Urinary bladder (tissue), 3 donors: ENCODE measurements at regions not wholly inside any gene's neighbourhood (a gene's known extent, or its start where the extent isn't known, plus 50 kb on each side); places are given as distances from the start of the nearest gene placed in this dataset.
"Not testable (repeated sequence)": the region's sequence is repeated elsewhere in the genome, so short reads cannot be mapped to it uniquely, and the experiment has no call there.

Experiments
- DNase-seq: peaks from one replicate; pipeline ENCODE4 v3.0.0-alpha.2; 2015; ENCODE audit errors: extremely low spot score
- H3K27ac ChIP-seq: one replicate; pipeline ENCODE4 v1.5.1; 2013; ENCODE audit warnings: low read depth, mild to moderate bottlenecking, moderate library complexity
- H3K36me3 ChIP-seq: one replicate; pipeline ENCODE4 v1.6.1; 2013; ENCODE audit warnings: mild to moderate bottlenecking, moderate library complexity; ENCODE audit not compliant: insufficient read depth
- H3K4me1 ChIP-seq: one replicate; pipeline ENCODE4 v1.6.1; 2013; ENCODE audit warnings: mild to moderate bottlenecking, moderate library complexity; ENCODE audit not compliant: insufficient read depth
- H3K4me3 ChIP-seq: one replicate; pipeline ENCODE4 v1.5.1; 2013; ENCODE audit warnings: low read depth, low read length
- WGBS: extraction: QIAGEN DNeasy Blood & Tissue Kit; methylation state at CpG from one replicate; pipeline ENCODE4 v1.1.7; 2013; 5-methylcytosine and 5-hydroxymethylcytosine counted together
- donor health status: healthy with polysubstance abuse.
- donor health status: healthy.

DNA sequence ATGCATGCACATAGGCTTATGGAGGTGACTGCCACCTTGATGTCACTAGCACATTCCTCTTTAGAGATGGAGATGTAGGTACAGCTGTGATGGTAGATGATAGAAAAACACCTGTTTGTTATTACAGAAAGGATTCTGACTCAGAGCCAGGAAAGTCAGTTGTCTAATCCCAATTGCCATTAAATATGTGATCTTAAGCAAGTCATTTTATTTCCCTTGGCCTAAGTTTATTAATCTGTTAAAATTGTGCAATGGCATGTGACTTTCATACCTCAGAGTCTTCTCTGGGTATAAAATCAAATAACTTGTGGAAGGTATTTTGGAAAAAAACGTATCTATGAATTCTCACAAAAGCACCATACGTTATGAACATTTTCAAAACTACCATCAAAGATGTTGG is 123.9 kb upstream of the BET1 start:
- Histone ChIP-seq H3K4me3 (no peak overlapping the region), H3K36me3 (no peaks in the 10 kb centered on the region), H3K4me1 (no peaks in the 10 kb centered on the region), H3K27ac (no peak overlapping the region)
- 71% methylated on average over 2 of the region's 2 CpGs for WGBS
- DNase-seq = no peak

DNA sequence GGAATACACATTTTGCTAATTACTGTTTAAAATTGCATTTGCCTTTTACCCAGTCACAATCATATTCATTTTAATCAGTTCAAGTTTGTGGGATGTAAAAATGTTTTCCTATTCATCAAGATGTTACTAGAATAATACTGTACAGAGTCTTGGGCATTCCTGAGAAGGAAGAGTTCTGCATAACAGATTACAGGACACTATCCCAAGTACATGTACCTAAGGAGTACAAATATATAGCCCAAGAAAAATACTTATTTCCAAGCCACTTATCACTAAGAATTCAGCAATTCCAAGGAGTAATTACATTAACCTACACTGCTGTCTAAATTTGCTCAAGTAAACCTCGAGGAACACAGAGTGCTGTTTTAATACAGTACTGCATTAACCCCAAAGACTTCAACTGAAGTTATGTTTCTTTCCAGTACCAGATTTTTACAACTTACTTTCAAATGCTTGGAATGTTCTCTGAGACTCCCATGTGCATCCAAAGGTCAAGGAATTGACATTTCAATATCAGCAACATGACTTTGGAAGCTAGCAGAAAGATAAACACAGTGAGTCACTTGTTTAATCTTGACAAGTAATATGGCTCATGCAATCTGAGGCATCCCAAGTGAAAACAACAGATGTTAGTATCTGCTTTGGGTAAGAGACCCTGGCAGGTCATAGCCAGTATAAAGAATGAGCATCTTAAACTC is 125.4 kb upstream of the BET1 start:
- WGBS = 20% methylated on average over 1 of the region's 1 CpG
- Histone ChIP-seq H3K27ac (no peak overlapping the region), H3K36me3 (no peaks in the 10 kb centered on the region), H3K4me1 (no peaks in the 10 kb centered on the region), H3K4me3 (no peak overlapping the region)
- peak; percentile 6 for DNase-seq

DNA sequence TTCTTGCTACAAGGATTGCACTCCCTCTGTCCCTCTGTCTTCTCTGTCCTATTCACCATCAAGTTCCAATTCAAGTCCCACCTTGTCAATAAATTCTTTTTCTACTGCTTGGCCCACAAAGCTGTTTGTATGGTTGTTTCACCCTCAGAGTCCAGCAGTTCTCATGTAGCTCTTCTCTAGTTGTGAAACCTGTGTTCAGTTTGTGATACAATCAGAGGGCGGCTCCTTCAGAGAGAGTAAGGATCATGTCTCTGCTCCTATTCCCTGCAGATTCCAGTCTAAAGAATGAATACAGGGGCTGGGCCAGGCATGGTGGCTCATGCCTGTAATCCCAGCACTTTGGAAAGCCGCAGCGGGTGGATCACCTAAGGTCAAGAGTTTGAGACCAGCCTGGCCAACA is 126.6 kb upstream of the BET1 start:
- Histone ChIP-seq H3K4me1 (no peaks in the 10 kb centered on the region), H3K36me3 (no peaks in the 10 kb centered on the region), H3K4me3 (no peak overlapping the region), H3K27ac (no peak overlapping the region)
- WGBS = 97% methylated on average over 3 of the region's 3 CpGs
- DNase-seq = no peak

DNA sequence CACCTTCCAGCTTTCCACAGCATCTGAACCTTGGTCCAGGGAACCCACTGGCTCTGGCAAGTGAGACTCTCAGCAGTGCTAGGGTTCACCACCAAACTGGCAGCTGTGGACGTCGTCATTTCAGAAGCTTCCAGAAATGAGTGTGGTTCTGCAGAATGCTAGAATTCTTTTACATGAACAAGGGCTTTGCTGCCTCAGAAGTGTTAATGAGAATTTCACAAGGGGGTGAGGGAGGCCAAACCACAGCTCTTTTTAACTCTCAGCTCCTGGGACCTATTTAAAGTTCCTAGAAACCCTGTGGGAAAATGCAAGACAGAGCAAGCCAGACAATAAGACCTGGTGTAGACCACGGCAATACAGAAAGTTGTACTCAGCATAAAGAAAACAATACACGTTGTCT is 129.3 kb upstream of the BET1 start:
- Histone ChIP-seq H3K36me3 (no peaks in the 10 kb centered on the region), H3K4me1 (no peaks in the 10 kb centered on the region), H3K27ac (no peak overlapping the region), H3K4me3 (no peak overlapping the region)
- no peak for DNase-seq
- 66% methylated on average over 4 of the region's 4 CpGs for WGBS

DNA sequence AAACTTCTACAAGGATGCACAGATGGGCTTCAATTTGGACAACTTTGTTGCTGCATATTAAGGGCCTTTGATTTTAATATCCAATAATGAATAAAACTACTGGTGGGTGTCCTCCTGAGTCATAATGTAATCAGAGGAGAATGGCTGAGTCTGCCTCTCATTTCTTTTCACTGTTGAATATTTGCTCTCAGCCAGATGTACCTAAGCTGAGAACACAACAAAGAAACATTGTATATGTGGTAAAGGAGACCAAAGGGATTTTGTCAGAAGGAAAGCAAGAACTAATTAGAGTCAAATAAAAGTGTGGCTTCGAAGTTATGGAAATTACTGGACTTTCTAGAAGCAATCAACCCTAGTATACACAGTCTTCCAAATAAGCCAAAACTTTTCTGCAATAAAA is 131.0 kb upstream of the BET1 start:
- Histone ChIP-seq H3K4me1 (no peaks in the 10 kb centered on the region), H3K4me3 (no peak overlapping the region), H3K36me3 (no peaks in the 10 kb centered on the region), H3K27ac (no peak overlapping the region)
- 80% methylated on average over 1 of the region's 1 CpG for WGBS
- no peak for DNase-seq

DNA sequence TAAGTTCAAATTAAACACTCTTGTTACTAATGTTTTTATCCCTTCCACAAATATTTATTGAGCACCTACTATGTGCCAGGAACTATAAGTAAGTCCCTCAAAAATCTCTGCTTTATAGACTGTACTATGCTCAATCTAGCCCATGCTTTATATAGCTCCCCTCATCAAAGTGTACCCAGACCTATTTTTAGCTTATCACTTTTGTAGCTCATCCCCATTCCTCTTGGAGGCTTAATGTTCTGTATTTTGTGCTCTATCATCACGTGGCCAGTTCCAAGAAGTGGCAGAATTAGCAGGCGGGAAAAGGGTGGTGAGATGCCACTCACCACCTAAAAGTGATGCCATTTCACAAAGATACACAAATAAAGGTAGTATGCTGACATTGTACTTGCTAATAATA is 138.1 kb upstream of the BET1 start:
- no peak for DNase-seq
- Histone ChIP-seq H3K36me3 (no peaks in the 10 kb centered on the region), H3K4me1 (no peaks in the 10 kb centered on the region), H3K4me3 (no peak overlapping the region), H3K27ac (no peak overlapping the region)
- WGBS = 63% methylated on average over 2 of the region's 2 CpGs

DNA sequence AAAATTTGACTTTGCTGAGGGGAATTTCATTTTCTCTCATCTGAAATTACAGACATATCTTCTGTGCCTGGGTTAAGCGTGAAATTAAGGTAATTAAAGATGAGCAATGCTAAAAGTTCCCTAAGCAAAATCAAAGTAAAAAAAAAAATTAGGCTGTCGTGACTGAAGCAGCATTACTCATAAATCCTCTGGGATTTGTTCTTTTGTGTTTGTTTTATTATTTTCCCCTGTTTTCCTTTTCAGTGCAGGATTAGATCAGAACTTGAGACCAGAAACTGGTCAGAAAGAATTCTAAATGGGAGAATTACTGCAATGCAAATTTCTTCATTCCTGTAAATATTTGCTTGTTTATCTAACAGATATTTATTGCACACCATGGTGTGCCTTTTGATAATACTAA is 141.4 kb upstream of the BET1 start:
- Histone ChIP-seq H3K4me1 (no peaks in the 10 kb centered on the region), H3K36me3 (no peaks in the 10 kb centered on the region), H3K27ac (no peak overlapping the region), H3K4me3 (no peak overlapping the region)
- WGBS = 54% methylated on average over 2 of the region's 2 CpGs
- no peak for DNase-seq

DNA sequence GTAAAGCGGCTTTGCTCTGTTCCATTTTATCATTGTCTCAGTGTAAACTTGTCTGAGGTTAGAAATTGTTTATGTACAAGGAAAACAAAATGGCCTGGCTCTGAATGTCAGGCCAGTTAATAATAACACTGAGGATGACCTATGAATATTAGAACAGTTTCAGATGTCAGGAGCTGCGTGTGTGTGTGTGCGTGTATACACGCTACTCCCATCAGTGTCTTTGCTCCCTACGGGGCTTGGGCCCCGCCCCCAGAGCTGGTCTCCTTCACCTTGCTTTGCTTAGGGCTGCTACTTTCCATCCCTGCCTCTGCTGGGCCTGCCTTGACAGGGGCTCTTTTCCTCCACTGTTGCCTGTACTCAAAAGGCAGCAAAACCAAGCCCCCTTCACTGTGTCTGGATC is 142.3 kb upstream of the BET1 start:
- no peak overlapping the region for H3K4me3 ChIP-seq
- H3K36me3 ChIP-seq = no peaks in the 10 kb centered on the region
- WGBS = 56% methylated on average over 6 of the region's 6 CpGs
- H3K27ac ChIP-seq = peak overlapping the region; percentile 48
- no peaks in the 10 kb centered on the region for H3K4me1 ChIP-seq
- DNase-seq = no peak

DNA sequence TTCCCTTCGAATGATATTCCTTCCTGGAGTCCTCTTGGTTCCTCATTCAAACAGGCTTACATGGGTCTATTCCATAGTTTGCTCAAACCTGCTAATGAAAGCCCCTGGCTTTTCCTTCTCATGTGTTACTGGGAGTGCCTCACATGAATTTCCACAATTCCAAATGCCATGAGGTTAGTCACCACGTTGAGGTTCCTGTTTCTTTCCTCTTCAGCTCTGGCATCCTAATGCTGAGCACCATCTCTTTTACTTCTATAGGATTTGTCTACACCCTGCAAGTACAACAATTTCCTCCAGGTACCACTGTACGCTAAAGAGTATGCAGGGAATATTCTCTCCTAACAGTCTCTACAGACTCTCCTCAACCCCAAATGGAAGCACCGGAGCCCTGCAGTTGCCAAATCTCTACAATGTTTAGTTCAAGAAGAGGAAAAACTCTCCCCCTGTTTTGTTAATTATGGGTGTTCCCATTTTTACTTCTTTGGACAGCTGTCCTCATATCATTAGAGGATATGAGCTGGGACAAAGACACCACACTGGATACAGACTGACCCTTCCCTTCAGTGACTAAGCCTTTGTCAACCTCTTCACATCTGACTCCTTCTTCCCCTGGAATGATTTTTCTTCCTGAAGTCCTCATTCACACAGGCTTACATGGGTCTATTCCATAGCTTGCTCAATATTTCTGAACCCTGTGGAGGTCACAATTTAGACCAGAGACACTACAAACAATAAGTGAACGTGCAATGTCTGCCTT is 145.8 kb upstream of the BET1 start:
- H3K4me1 ChIP-seq = no peaks in the 10 kb centered on the region
- WGBS = 87% methylated on average over 5 of the region's 5 CpGs

DNA sequence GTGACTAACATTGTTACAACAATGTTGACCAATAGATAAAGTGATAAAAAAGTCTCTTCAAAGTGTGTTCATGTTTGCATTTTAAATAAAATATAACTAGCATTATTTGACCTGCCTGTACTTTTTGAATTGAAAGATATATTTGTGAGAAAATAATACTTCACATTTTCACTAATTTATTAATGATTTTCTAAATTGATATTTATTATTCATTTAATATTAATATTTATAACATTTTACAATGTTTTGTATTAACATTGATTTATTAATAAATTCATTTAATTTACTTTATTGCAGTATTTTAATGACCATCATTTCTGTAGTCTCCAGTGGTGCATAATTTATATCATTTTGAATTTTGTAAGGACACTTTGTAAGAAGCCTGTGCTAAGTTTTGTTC is 150.0 kb upstream of the BET1 start:
- Histone ChIP-seq H3K4me1 (no peaks in the 10 kb centered on the region), H3K36me3 (no peaks in the 10 kb centered on the region), H3K27ac (no peak overlapping the region), H3K4me3 (no peak overlapping the region)
- no peak for DNase-seq

More for the DNA sequence above, 145.8 kb upstream of the BET1 start:
- H3K36me3 ChIP-seq = no peaks in the 10 kb centered on the region
- no peak for DNase-seq
- no peak overlapping the region for H3K27ac ChIP-seq
- H3K4me3 ChIP-seq = no peak overlapping the region

DNA sequence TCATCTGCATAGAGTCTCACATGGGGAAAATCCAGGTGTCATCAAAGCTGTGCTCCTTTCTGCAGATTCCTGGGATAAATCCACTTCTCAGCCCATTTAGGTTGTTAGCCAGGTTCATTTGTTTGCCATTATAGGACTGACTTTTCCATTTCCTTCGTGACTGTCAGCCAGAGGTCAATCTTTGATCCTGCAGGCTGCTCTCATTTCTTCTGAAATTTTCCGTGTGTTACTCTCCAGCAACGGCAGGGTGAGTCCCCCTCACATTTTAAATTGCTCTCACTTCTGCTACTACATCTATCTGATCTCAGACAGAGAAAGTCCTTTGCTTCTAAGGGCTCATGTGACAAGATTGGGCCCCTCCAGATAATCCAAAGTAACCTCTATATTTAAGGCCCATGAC is 150.7 kb upstream of the BET1 start:
- no peak for DNase-seq
- 42% methylated on average over 3 of the region's 3 CpGs for WGBS

DNA sequence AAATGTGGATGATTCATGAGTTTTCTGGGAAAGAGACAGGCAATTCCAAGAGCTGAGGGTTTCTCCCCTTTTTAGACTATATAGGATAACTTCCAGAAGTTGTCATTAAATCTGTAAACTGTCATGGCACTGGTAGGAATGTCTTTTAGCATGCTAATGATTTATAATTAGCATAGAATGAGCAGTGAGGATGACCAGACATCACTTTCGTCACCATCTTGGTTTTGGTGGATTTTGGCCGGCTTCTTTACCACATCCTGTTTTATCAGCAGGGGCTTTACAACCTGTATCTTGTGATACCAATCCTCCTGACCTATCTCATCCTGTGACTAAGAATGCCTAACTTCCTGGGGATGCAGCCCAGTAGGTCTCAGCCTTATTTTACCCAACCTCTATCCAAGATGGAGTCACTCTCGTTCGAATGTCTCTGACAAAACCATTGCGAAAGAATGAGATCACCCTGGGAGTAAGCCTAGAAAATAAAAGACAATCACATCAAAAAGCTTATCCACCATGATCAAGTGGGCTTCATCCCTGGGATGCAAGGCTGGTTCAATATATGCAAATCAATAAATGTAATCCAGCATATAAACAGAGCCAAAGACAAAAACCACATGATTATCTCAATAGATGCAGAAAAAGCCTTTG is 153.6 kb upstream of the BET1 start:
- 72% methylated on average over 5 of the region's 5 CpGs for WGBS
- H3K4me3 ChIP-seq = not testable (repeated sequence)

More for the DNA sequence above, 150.7 kb upstream of the BET1 start:
- no peaks in the 10 kb centered on the region for H3K4me1 ChIP-seq
- no peak overlapping the region for H3K27ac ChIP-seq
- H3K36me3 ChIP-seq = no peaks in the 10 kb centered on the region
- H3K4me3 ChIP-seq = no peak overlapping the region

DNA sequence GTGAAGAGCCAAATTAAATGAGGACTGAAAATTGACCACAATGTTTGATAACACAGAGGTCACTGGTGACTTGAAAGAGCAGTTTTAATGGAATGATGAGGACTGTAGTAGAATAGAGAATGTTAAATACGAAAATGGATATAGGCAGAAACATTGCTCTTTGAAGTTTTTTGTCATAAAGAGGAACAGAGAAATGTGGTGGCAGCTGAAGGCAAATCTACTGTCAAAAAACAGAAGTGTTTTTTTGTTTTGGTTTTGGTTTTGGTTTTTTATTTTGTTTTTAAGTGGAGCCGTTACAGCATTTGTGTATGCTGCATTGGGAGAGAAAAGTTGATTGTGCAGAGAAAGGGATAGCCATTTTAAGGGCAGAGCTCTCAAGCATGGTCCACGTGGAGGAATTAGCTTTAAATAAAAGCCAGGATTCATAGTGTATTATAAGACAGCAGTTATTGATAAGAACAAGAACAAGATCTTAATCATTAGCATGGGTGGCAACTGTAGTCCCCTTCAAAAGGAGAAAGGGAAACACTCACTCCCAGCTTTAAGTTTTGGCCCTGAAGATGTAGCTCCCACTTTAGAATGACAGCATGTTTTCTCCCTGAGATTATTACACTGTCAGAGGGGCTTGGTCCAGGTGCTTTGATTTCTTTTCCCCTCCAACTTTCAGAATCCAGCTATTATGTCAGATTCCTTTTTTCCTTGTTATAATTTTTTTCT is 156.7 kb upstream of the BET1 start:
- 62% methylated on average over 3 of the region's 3 CpGs for WGBS
- Histone ChIP-seq H3K4me1 (no peaks in the 10 kb centered on the region), H3K27ac (no peak overlapping the region), H3K36me3 (no peaks in the 10 kb centered on the region), H3K4me3 (no peak overlapping the region)
- no peak for DNase-seq

More for the DNA sequence above, 153.6 kb upstream of the BET1 start:
- H3K27ac ChIP-seq, H3K4me1 ChIP-seq, DNase-seq, H3K36me3 ChIP-seq: not testable (repeated sequence)
